HG03139 (cell line): ENCODE measurements at regions not wholly inside any gene's neighbourhood (a gene's known extent, or its start where the extent isn't known, plus 50 kb on each side); places are given as distances from the start of the nearest gene placed in this dataset.
"Not testable (repeated sequence)": the region's sequence is repeated elsewhere in the genome, so short reads cannot be mapped to it uniquely, and the experiment has no call there.

ENCODE experiments used
- ATAC-seq: cut with Tn5 transposase; IDR thresholded peaks from one replicate; pipeline ENCODE4 v1.9.1; 2021; ENCODE audit not compliant: unreplicated experiment

- ATAC-seq = not testable (repeated sequence)
Measured at GRCh38 chr2:43004126-43004865, 211.9 kb upstream of the HAAO start.

DNA sequence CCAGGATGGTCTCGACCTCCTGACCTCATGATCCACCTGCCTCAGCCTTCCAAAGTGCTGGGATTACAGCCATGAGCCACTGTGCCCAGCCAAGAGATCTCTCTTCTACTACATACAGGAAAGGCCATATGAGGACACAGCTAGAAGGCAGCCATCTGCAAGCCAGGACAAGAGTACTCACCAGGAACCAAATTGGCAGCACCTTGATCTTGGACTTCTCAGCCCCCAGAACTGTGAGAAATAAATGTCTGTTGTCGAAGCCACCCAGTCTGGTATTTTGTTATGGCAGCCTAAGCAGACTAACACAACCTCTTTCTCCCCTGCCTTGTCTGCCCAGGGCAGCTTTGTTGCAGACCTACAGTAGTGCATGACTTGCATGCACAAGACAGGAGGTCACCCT, 211.3 kb upstream of the HAAO start:
- ATAC-seq = no peak

DNA sequence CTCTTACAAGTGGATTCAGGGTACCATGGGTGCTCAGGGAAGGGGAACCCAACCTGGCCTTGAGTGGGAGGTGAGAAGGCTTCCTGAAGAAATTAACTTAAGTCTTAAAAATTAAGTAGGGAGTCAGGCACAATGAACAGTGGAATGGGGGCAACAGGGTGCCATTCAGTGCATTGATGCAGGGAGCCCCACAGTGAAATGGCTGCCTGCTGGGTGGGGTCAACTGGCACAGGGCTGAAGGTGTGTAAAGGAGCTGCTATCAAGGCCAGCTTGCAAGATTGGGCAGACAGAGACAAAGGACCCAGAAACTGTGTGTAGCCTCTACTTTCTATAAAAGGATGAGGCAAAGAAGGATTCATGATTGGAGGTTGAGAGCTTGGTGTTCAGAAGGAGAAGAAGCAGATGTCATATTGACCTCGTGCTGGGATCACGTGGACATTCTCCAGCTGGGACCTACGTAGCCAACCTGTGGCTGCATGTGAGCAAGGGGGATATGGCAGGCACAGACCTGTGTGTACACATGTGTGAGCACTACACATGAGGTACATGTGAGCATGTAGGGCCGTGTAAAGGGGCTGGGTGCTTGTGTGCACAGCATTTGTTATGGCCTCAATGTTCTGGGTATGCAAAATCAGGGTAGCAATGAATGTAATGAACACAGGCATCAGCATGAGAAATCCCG, 209.5 kb upstream of the HAAO start:
- ATAC-seq = no peak

GRCh38 chr2:43001055-43001378, 208.6 kb upstream of the HAAO start:
- no peak for ATAC-seq

GRCh38 chr2:43000242-43001054, 208.1 kb upstream of the HAAO start:
- no peak for ATAC-seq

- ATAC-seq = no peak
Measured at GRCh38 chr2:42999856-43000241, 207.5 kb upstream of the HAAO start.

DNA sequence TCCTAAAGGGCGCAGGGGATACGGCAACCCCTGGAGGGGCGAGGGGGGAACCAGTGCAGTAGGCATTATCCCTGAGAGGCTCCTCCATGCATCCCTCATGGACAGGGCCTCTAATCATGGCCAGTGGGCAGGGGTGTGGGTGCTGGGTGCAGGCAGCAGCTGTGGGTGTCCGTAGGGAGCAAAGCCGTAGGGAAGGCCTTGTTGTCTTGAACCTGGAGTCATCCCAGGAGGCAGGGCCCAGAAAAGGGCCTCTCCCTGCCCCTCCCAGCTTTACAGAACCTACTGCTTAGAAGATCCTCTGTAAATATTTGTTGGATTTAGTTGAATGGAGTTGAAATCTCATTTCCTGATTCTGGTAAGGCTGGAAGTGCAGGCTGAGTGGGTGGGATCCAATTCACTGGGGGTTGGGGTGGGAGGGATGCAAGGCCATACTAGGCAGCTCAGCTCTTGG, 207.0 kb upstream of the HAAO start:
- ATAC-seq = no peak

DNA sequence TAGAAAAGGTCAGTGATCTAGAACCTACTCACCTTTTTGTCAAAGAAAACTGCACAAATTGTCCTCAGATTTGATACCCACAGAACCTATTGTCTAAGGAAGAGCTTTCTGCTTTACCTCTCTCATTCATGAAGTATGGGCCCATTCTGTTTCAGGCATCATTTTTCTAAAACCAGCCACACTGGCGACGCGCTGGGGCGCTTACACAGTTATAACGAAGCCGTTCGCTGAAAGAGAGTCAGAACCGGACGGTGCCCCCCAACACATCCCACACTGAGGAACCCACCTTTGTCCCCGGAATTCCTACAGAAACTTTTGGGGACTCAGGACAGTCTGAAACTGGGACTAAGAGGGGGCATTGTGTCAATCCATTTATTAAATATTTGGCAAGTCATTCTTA, 206.3 kb upstream of the HAAO start:
- ATAC-seq = no peak

GRCh38 chr2:42996528-42996927, 204.1 kb upstream of the HAAO start:
- no peak for ATAC-seq

GRCh38 chr2:42995752-42996422, 203.5 kb upstream of the HAAO start:
- ATAC-seq = no peak

DNA sequence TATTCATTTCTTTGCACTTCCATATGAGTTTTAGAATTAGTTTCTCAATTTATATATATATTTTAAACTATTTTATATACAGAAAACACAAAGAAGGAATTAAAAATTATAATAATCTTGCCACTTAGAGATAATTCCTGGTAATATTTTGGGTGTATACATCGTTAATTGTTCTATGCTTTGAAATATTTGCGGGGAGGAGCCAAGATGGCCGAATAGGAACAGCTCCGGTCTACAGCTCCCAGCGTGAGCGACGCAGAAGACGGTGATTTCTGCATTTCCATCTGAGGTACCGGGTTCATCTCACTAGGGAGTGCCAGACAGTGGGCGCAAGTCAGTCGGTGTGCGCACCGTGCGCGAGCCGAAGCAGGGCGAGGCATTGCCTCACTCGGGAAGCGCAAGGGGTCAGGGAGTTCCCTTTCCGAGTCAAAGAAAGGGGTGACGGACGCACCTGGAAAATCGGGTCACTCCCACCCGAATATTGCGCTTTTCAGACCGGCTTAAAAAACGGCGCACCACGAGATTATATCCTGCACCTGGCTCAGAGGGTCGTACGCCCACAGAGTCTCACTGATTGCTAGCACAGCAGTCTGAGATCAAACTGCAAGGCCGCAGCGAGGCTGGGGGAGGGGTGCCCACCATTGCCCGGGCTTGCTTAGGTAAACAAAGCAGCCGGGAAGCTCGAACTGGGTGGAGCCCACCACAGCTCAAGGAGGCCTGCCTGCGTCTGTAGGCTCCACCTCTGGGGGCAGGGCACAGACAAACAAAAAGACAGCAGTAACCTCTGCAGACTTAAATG, 197.1 kb upstream of the HAAO start:
- not testable (repeated sequence) for ATAC-seq

DNA sequence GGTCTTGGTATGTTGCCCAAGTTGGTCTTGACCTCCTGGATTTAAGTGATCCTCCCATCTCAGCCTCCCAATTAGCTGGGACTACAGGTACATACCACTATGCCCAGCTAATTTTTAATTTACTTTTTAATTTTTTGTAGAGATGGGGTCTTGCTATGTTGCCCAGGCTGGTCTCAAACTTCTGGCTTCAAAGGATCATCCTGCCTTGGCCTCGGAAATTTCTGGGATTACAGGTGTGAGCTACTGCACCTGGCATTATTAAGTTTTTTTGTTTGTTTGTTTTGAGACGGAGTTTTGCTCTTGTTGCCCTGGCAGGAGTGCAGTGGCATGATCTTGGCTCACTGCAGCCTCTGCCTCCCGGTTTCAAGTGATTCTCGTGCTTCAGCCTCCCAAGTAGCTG, 195.7 kb upstream of the HAAO start:
- not testable (repeated sequence) for ATAC-seq

DNA sequence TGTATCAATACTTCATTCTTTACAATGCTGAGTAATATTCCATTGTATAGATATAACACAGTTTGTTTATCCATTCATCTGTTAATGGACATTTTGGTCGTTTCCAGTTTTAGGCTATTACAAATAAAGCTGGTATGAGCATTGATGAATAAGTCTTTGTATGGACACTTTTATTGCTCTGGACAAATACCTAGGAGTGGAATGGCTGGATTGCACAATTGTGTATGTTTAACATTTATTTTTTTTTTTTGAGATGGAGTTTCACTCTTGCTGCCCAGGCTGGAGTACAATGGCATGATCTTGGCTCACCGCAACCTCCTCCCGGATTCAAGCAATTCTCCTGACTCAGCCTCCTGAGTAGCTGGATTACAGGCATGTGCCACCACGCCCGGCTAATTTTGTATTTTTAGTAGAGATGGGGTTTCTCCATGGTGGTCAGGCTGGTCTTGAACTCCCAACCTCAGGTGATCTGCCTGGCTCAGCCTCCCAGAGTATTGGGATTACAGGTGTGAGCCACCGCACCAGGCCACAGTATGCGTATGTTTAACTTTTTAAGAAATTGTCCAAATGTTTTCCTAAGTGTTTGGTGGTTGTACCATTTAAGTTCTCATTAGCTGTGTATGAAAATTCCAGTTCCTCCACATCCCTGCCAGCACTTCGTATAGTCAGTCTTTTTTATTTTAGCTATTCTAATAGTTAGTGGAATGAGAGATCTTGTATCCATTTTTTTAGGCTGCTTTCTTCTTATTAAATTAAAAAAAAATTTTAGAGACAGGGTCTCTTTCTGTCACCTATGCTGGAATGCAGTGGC, 194.9 kb upstream of the HAAO start:
- ATAC-seq = no peak

DNA sequence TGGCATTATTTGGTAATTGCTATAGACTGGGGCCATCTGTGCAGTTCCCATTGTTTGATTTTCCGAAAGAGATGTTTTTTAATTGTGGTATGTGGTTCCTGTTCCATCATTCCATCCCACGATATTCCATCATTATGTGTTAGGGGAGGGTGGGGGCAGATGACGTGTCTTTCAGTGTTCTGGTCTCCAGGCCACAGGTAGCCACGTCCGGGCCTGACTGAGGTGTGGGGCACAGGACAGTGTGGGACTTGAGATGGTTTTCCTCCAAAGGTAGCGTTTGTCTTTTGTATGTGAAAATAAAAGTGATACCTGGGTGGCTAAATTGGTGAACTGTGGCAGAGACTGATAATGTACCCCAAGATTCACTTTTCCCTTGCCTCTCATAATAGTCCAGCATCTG, 192.2 kb upstream of the HAAO start:
- no peak for ATAC-seq

DNA sequence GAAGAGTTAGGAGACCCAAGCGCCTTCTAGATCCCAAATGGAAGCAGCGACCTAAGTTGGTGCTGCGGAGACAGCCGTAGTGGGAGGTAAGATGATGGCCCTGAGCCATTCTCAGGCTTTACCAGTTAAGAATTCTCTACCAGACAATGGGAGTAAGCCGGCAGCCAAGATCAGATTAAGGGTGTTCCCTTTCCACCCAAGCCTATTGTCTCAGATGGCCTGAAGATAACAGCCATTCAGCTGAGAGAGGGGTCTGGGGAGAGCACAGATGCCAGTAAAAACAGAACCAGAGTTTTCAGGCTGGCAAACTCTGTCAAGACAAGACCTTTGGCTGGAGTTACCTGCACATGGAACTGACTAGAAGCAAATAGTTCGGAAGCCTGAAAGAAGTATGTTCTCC, 191.7 kb upstream of the HAAO start:
- no peak for ATAC-seq

DNA sequence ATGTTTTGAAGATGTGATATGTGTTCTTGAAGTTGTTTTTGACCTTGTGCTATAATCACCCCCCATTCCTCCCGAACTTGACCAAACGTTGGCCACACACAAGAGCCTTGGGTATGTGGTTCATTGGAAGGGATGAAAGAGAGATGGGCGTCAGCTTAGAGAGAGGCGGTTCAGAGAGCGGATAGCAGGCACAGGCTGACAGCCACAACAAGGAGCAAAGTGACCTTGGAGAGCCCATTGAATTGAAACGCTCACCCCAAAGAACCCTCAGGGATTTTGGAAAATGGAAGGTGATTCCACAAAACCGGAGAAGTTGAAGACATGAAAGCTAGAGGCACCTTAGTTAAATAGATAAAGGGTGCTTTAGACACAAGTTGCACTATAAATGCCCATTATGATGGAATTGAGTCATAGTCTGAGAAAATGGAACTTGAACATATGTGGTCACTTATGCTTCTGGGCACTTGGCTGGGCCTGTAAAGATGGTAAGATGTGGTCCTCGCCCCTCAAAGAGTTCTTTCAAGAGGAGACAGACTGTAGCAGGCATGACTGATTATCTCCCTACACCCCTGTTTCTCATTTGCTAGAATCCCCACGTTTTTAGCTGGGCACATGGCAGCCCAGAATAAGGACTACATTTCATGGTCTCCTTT, 188.5 kb upstream of the HAAO start:
- ATAC-seq = no peak

GRCh38 chr2:42979870-42980763, 187.7 kb upstream of the HAAO start:
- no peak for ATAC-seq

GRCh38 chr2:42979416-42979869, 187.1 kb upstream of the HAAO start:
- ATAC-seq = no peak
